CD14-positive monocyte (primary cell): ENCODE measurements at regions not wholly inside any gene's neighbourhood (a gene's known extent, or its start where the extent isn't known, plus 50 kb on each side); places are given as distances from the start of the nearest gene placed in this dataset.
"Not testable (repeated sequence)": the region's sequence is repeated elsewhere in the genome, so short reads cannot be mapped to it uniquely, and the experiment has no call there.

ENCODE experiments used
- DNase-seq, 3 donors: peaks; one replicate each; pipeline ENCODE4 v3.0.0-alpha.2; 2011 to 2022
- H2AFZ ChIP-seq: 2 replicates; pipeline ENCODE4 v1.6.0; 2012; ENCODE audit warnings: mild to moderate bottlenecking, low read depth, low read length, inconsistent platforms; ENCODE audit not compliant: insufficient read depth, poor library complexity, severe bottlenecking
- H3K27ac ChIP-seq, 2 donors: 1 replicate in 1 of 2; 2 replicates in 1 of 2; pipeline ENCODE4 v1.5.1; 2012 to 2013; ENCODE audit warnings: low read length in 2 of 2, control low read depth in 1 of 2, inconsistent platforms in 1 of 2, low read depth in 1 of 2, mild to moderate bottlenecking in 1 of 2
- H3K27me3 ChIP-seq, 2 donors: one replicate each; pipeline versions ENCODE4 v1.6.0 to v1.6.1; 2011 to 2013; ENCODE audit warnings: low read length in 2 of 2; ENCODE audit not compliant: control insufficient read depth in 2 of 2, insufficient read depth in 2 of 2
- H3K36me3 ChIP-seq, 2 donors: replicated peaks in 1 of 2; 1 replicate in 1 of 2; 2 replicates in 1 of 2; pipeline versions ENCODE4 v1.5.1 to v1.6.1; 2012 to 2013; ENCODE audit warnings: low read length in 2 of 2, control low read depth in 1 of 2, inconsistent platforms in 1 of 2, mild to moderate bottlenecking in 1 of 2; ENCODE audit not compliant: insufficient read depth in 2 of 2, control insufficient read depth in 1 of 2
- H3K4me1 ChIP-seq, 2 donors: 1 replicate in 1 of 2; 2 replicates in 1 of 2; pipeline versions ENCODE4 v1.5.1 to v1.6.1; 2012 to 2013; ENCODE audit warnings: low read length in 2 of 2, control low read depth in 1 of 2, inconsistent platforms in 1 of 2, mild to moderate bottlenecking in 1 of 2, moderate library complexity in 1 of 2; ENCODE audit not compliant: insufficient read depth in 2 of 2, control insufficient read depth in 1 of 2
- H3K4me2 ChIP-seq: replicated peaks from 2 replicates; pipeline ENCODE3; 2012; ENCODE audit warnings: low read length, moderate library complexity, mild to moderate bottlenecking; ENCODE audit not compliant: poor library complexity, severe bottlenecking; ENCODE audit errors: extremely low read depth
- H3K4me3 ChIP-seq, 3 experiments: fragments of 200-600 bp in 1 of 3; sonication (generic) in 1 of 3; replicated peaks in 1 of 3; 1 replicate in 2 of 3; 2 replicates in 1 of 3; pipeline ENCODE4 v1.5.1; 2011 to 2013; ENCODE audit warnings: low read length in 3 of 3, mild to moderate bottlenecking in 3 of 3, control low read depth in 2 of 3, low read depth in 2 of 3, inconsistent platforms in 1 of 3, moderate library complexity in 1 of 3
- H3K79me2 ChIP-seq: 2 replicates; pipeline ENCODE4 v1.6.0; 2012; ENCODE audit warnings: mild to moderate bottlenecking, control low read depth, inconsistent platforms, low read length, moderate library complexity; ENCODE audit not compliant: insufficient read depth
- H3K9ac ChIP-seq: 2 replicates; pipeline ENCODE4 v1.6.0; 2017; ENCODE audit warnings: low read length, mild to moderate bottlenecking; ENCODE audit not compliant: insufficient read depth, poor library complexity, severe bottlenecking
- H3K9me3 ChIP-seq, 2 donors: replicated peaks in 1 of 2; 1 replicate in 1 of 2; 2 replicates in 1 of 2; pipeline versions ENCODE4 v1.5.1 to v1.6.1; 2012 to 2013; ENCODE audit warnings: low read length in 2 of 2, control low read depth in 1 of 2; ENCODE audit not compliant: control insufficient read depth in 1 of 2, insufficient read depth in 1 of 2
- H4K20me1 ChIP-seq: 2 replicates; pipeline ENCODE4 v1.6.0; 2012; ENCODE audit warnings: mild to moderate bottlenecking, low read length, control low read depth, moderate library complexity; ENCODE audit not compliant: insufficient read depth
- H3K27ac Mint-ChIP-seq, 7 donors: one replicate each; pipeline ENCODE4 v1.8.0; 2020; ENCODE audit warnings: mild to moderate bottlenecking in 7 of 7, mixed read lengths in 7 of 7, moderate library complexity in 6 of 7, inconsistent platforms in 2 of 7
- H3K27me3 Mint-ChIP-seq, 3 donors: one replicate each; pipeline ENCODE4 v1.8.0; 2021 to 2022; ENCODE audit warnings: low read depth in 3 of 3, mild to moderate bottlenecking in 3 of 3, mixed read lengths in 3 of 3, moderate library complexity in 3 of 3, inconsistent platforms in 1 of 3
- H3K36me3 Mint-ChIP-seq, 2 donors: one replicate each; pipeline ENCODE4 v1.8.0; 2020; ENCODE audit warnings: mixed read lengths in 2 of 2, inconsistent platforms in 1 of 2, mild to moderate bottlenecking in 1 of 2
- H3K4me1 Mint-ChIP-seq: one replicate; pipeline ENCODE4 v1.8.0; 2020; ENCODE audit warnings: mild to moderate bottlenecking, mixed read lengths
- H3K4me3 Mint-ChIP-seq, 2 donors: one replicate each; pipeline ENCODE4 v1.8.0; 2020; ENCODE audit warnings: mild to moderate bottlenecking in 2 of 2, mixed read lengths in 2 of 2, moderate library complexity in 1 of 2
- H3K9me3 Mint-ChIP-seq, 7 donors: one replicate each; pipeline ENCODE4 v1.8.0; 2020 to 2022; ENCODE audit warnings: mixed read lengths in 7 of 7, mild to moderate bottlenecking in 6 of 7, moderate library complexity in 6 of 7, inconsistent platforms in 2 of 7
- CTCF ChIP-seq: fragments of 200-600 bp; IDR thresholded peaks from one replicate; pipeline ENCODE4 v1.8.0; 2022; ENCODE audit warnings: antibody characterized with exemption, mild to moderate bottlenecking
- WGBS: methylation state at CpG from one replicate; pipeline ENCODE4 v1.1.5; 2013; ENCODE audit warnings: missing lambda C conversion rate; ENCODE audit not compliant: insufficient coverage; 5-methylcytosine and 5-hydroxymethylcytosine counted together
- intact Hi-C, 2 donors: fragments of 100-400 bp; cut with micrococcal nuclease; formaldehyde crosslinking; loops; one replicate each; pipeline versions ENCODE4 v1.15.0 to v1.15.1; 2023

DNA sequence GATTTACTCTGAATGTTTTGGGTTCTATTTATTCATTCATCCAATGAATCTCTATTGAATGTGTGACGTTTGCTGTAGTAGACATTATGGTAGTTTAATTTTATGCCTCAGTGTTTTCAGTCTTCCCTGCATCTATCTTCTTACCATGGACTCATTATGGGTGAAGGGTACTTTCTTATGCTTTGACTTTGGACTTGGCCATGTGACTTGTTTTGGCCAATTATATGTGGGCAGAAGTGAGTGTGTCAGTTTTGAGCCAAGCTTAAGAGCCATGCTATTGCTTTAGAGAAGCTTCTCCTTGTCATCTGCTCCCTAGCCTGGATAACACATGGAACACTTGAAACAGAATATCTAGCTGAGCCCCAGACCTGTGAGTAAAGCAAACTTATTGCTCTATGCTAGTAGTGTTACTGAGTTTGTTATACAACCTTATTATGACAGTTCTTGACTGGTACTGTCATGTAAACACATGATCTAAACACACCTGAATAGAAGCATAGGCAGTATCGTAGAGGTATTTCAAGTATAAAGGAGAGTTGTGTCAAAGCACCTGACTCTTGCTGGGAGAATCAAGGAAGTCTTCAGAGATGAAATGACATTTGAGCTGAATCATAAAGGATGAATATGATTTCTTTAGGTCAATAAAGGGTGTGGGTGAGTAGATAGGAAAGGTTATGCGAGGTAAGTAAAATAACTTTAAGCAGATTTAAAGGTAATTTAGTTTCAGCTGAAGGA lies 128.4 kb downstream of the NAA11 start:
- no peaks in the 10 kb centered on the region for H3K36me3 Mint-ChIP-seq
- Histone ChIP-seq H3K4me3 (no peak overlapping the region), H3K27ac (no peak overlapping the region), H2AFZ (no peak overlapping the region), H3K36me3 (no peaks in the 10 kb centered on the region), H3K4me2 (no peak overlapping the region), H4K20me1 (no peaks in the 10 kb centered on the region), H3K9me3 (no peaks in the 10 kb centered on the region), H3K4me1 (no peaks in the 10 kb centered on the region), H3K9ac (no peak overlapping the region), H3K79me2 (no peaks in the 10 kb centered on the region), H3K27me3 (no peaks in the 10 kb centered on the region)
- peaks cover 0 to 7% (median 3%) of the 10 kb centered on the region in 7 donors for H3K9me3 Mint-ChIP-seq
- WGBS = no CpG with 5 or more reads among the region's 3 CpGs
- H3K27ac Mint-ChIP-seq = no peak overlapping the region
- intact Hi-C loops = no loop called here
- no peaks in the 10 kb centered on the region for H3K27me3 Mint-ChIP-seq
- H3K4me3 Mint-ChIP-seq = no peak overlapping the region
- H3K4me1 Mint-ChIP-seq = no peaks in the 10 kb centered on the region
- DNase-seq = no peak
- TF ChIP-seq CTCF = no peak

DNA sequence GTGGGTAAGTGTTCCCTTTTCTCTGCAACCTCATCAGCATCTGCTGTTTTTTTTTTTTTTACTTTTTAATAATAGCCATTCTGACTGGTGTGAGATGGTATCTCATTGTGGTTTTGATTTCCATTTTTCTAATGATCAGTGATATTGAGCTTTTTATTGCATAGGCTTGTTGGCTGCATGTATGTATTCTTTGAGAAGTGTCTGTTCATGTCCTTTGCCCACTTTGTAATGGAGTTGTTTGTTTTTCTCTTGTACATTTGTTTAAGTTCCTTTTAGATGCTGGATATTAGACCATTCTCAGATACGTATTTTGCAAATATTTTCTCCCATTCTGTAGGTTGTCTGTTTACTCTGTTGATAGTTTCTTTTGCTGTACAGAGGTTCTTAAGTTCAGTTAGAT lies 134.6 kb downstream of the NAA11 start:
- H3K4me1 ChIP-seq, H3K9ac ChIP-seq, H3K27me3 ChIP-seq, H3K27ac ChIP-seq, H3K36me3 Mint-ChIP-seq, H3K4me3 Mint-ChIP-seq, H3K36me3 ChIP-seq, intact Hi-C loops, H4K20me1 ChIP-seq, H3K4me1 Mint-ChIP-seq, H3K27me3 Mint-ChIP-seq, H3K4me3 ChIP-seq, H3K27ac Mint-ChIP-seq, H3K79me2 ChIP-seq, H2AFZ ChIP-seq, H3K9me3 ChIP-seq, DNase-seq, H3K4me2 ChIP-seq: not testable (repeated sequence)
- peaks cover 7 to 27% (median 15%) of the 10 kb centered on the region in 7 donors for H3K9me3 Mint-ChIP-seq
- WGBS = no CpG with 5 or more reads among the region's 1 CpG
